Neural progenitor cell (in vitro differentiated cells): ENCODE measurements at regions not wholly inside any gene's neighbourhood (a gene's known extent, or its start where the extent isn't known, plus 50 kb on each side); places are given as distances from the start of the nearest gene placed in this dataset.

ENCODE experiments used
- DNase-seq: peaks from one replicate; pipeline ENCODE4 v3.0.0-alpha.2; 2016; ENCODE audit warnings: low spot score
- H2AFZ ChIP-seq: fragments of 200-600 bp; sonication (generic); replicated peaks from 2 replicates; pipeline ENCODE4 v1.6.1; 2016; ENCODE audit warnings: antibody characterized with exemption
- H3F3A ChIP-seq: fragments of 200-600 bp; sonication (generic); 2 replicates; pipeline ENCODE4 v1.6.1; 2016; ENCODE audit warnings: antibody characterized with exemption, low read depth
- H3K27ac ChIP-seq: fragments of 200-600 bp; sonication (generic); 2 replicates; pipeline ENCODE4 v1.5.1; 2016; ENCODE audit warnings: mild to moderate bottlenecking
- H3K27me3 ChIP-seq: fragments of 200-600 bp; sonication (generic); 2 replicates; pipeline ENCODE4 v1.6.1; 2016; ENCODE audit warnings: mild to moderate bottlenecking, moderate library complexity
- H3K36me3 ChIP-seq: fragments of 200-600 bp; sonication (generic); 2 replicates; pipeline ENCODE4 v1.5.1; 2016
- H3K4me1 ChIP-seq: fragments of 200-600 bp; sonication (generic); 2 replicates; pipeline ENCODE4 v1.6.1; 2016; ENCODE audit warnings: mixed run types
- H3K4me2 ChIP-seq: fragments of 200-600 bp; sonication (generic); 2 replicates; pipeline ENCODE4 v1.6.1; 2016
- H3K4me3 ChIP-seq: fragments of 200-600 bp; sonication (generic); 2 replicates; pipeline ENCODE4 v1.5.1; 2016
- H3K79me2 ChIP-seq: fragments of 200-600 bp; sonication (generic); 2 replicates; pipeline ENCODE4 v1.6.1; 2016; ENCODE audit warnings: low read depth
- H3K9ac ChIP-seq: fragments of 200-600 bp; sonication (generic); 2 replicates; pipeline ENCODE4 v1.6.1; 2016
- H3K9me3 ChIP-seq: fragments of 200-600 bp; sonication (generic); 2 replicates; pipeline ENCODE4 v1.5.1; 2016; ENCODE audit warnings: low read depth
- H4K20me1 ChIP-seq: fragments of 200-600 bp; sonication (generic); 2 replicates; pipeline ENCODE4 v1.6.1; 2016; ENCODE audit warnings: low read depth
- H3K27ac Mint-ChIP-seq: 3 replicates; pipeline ENCODE4 v1.8.0; 2021; ENCODE audit warnings: mixed read lengths
- H3K27me3 Mint-ChIP-seq: 2 replicates; pipeline ENCODE4 v1.8.0; 2022; ENCODE audit warnings: low read depth, mild to moderate bottlenecking, inconsistent platforms, moderate library complexity, mixed read lengths; ENCODE audit not compliant: insufficient read depth
- H3K36me3 Mint-ChIP-seq: 3 replicates; pipeline ENCODE4 v1.8.0; 2021; ENCODE audit warnings: mixed read lengths
- H3K4me1 Mint-ChIP-seq: 3 replicates; pipeline ENCODE4 v1.8.0; 2021; ENCODE audit warnings: mixed read lengths
- H3K4me3 Mint-ChIP-seq: 3 replicates; pipeline ENCODE4 v1.8.0; 2021; ENCODE audit warnings: mild to moderate bottlenecking, moderate library complexity, mixed read lengths
- H3K9me3 Mint-ChIP-seq: 3 replicates; pipeline ENCODE4 v1.8.0; 2020; ENCODE audit warnings: mixed read lengths
- EZH2 ChIP-seq: fragments of 200-600 bp; sonication (generic); IDR thresholded peaks from 2 replicates; pipeline ENCODE4 v1.6.1; 2017; ENCODE audit warnings: antibody characterized with exemption, mild to moderate bottlenecking, moderate library complexity
- EZH2phosphoT487 ChIP-seq: fragments of 200-600 bp; sonication (generic); IDR thresholded peaks from 2 replicates; pipeline ENCODE4 v1.6.1; 2017; ENCODE audit warnings: antibody characterized with exemption
- TF ChIP-seq, protein P1 (sequence below): fragments of 200-600 bp; sonication (generic); IDR thresholded peaks from 2 replicates; pipeline ENCODE4 v1.5.1; 2017; ENCODE audit warnings: antibody characterized with exemption, mild to moderate bottlenecking

DNA sequence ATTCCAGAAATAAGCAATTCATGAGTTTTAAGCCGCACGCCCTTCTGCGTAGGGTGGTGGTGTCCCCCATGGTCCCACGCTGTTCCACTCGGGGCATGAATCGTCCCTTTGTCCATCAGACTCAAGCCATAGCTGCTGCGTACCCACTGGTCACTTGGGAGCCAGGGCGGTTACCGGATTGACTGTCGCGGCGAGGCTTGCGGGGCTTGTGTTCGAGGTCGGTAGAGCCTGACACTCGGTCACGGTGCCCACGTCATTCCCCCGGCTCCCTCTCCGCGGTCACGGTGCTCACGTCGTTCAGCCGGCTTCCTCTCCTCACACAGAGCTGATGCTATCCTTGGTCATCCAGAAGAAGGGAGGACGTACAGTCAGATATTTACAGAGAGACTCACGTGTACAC lies 1227.0 kb downstream of the BRD1 start:
- no peaks in the 10 kb centered on the region for H3F3A ChIP-seq
- H4K20me1 ChIP-seq: peaks cover 2% of the 10 kb centered on the region
- no peaks in the 10 kb centered on the region for H3K9me3 ChIP-seq
- no peak overlapping the region for H3K27ac ChIP-seq
- H3K4me1 ChIP-seq: no peaks in the 10 kb centered on the region
- H2AFZ ChIP-seq: no peak overlapping the region
- H3K4me3 Mint-ChIP-seq: no peak overlapping the region
- no peaks in the 10 kb centered on the region for H3K27me3 Mint-ChIP-seq
- DNase-seq: no peak
- no peak overlapping the region for H3K4me2 ChIP-seq
- no peak overlapping the region for H3K4me3 ChIP-seq
- TF ChIP-seq, protein P1, sequence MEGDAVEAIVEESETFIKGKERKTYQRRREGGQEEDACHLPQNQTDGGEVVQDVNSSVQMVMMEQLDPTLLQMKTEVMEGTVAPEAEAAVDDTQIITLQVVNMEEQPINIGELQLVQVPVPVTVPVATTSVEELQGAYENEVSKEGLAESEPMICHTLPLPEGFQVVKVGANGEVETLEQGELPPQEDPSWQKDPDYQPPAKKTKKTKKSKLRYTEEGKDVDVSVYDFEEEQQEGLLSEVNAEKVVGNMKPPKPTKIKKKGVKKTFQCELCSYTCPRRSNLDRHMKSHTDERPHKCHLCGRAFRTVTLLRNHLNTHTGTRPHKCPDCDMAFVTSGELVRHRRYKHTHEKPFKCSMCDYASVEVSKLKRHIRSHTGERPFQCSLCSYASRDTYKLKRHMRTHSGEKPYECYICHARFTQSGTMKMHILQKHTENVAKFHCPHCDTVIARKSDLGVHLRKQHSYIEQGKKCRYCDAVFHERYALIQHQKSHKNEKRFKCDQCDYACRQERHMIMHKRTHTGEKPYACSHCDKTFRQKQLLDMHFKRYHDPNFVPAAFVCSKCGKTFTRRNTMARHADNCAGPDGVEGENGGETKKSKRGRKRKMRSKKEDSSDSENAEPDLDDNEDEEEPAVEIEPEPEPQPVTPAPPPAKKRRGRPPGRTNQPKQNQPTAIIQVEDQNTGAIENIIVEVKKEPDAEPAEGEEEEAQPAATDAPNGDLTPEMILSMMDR: no peak
- TF ChIP-seq EZH2: no peak
- no peak for TF ChIP-seq EZH2phosphoT487
- H3K4me1 Mint-ChIP-seq: peaks cover 3% of the 10 kb centered on the region
- peak overlapping the region; percentile 10 for H3K27ac Mint-ChIP-seq
- no peaks in the 10 kb centered on the region for H3K36me3 ChIP-seq
- H3K9me3 Mint-ChIP-seq: no peaks in the 10 kb centered on the region
- peaks cover 16% of the 10 kb centered on the region for H3K36me3 Mint-ChIP-seq
- H3K27me3 ChIP-seq: no peaks in the 10 kb centered on the region
- no peak overlapping the region for H3K9ac ChIP-seq
- peaks cover 12% of the 10 kb centered on the region for H3K79me2 ChIP-seq

GRCh38 chr22:48600171-48600570 lies 1227.5 kb downstream of the BRD1 start:
- Mint-ChIP-seq H3K4me1 (peaks cover 6% of the 10 kb centered on the region), H3K9me3 (no peaks in the 10 kb centered on the region), H3K36me3 (peaks cover 15% of the 10 kb centered on the region), H3K27me3 (no peaks in the 10 kb centered on the region), H3K4me3 (no peak overlapping the region), H3K27ac (peak overlapping the region; percentile 17)
- peaks cover 10% of the 10 kb centered on the region for H3K79me2 ChIP-seq
- peaks cover 2% of the 10 kb centered on the region for H4K20me1 ChIP-seq
- no peak overlapping the region for H3K4me2 ChIP-seq
- no peak overlapping the region for H3K27ac ChIP-seq
- no peaks in the 10 kb centered on the region for H3K36me3 ChIP-seq
- no peak overlapping the region for H3K9ac ChIP-seq
- H3K27me3 ChIP-seq: no peaks in the 10 kb centered on the region
- H3K4me1 ChIP-seq: no peaks in the 10 kb centered on the region
- no peak for TF ChIP-seq EZH2phosphoT487
- TF ChIP-seq EZH2: no peak
- TF ChIP-seq, protein P1: no peak
- H3K4me3 ChIP-seq: no peak overlapping the region
- no peak for DNase-seq
- H3K9me3 ChIP-seq: no peaks in the 10 kb centered on the region
- H3F3A ChIP-seq: no peaks in the 10 kb centered on the region
- H2AFZ ChIP-seq: no peak overlapping the region

DNA sequence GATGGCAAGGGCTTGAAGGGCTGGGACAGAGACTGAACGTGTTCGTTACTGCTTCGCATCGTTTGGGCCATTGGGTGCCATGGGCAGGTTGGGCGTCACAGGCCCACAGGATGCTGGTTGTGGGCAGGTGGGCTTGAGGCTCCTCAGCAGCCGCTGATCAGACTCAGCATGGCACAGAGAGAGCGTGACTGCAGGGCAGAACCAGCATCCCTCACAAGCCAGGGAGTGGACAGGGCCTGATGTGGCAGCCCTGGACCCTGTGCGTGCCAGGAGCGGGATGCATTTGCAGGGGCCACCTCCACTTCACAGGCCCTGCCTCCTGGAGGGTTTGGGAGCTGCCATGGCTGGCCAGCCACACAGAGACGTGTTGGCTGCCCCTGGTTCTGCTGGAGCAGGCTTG lies 1228.3 kb downstream of the BRD1 start:
- Histone ChIP-seq H3K4me2 (no peak overlapping the region), H3F3A (no peaks in the 10 kb centered on the region), H3K9ac (no peak overlapping the region), H3K27ac (no peak overlapping the region), H3K79me2 (peaks cover 2% of the 10 kb centered on the region), H2AFZ (no peak overlapping the region), H3K9me3 (no peaks in the 10 kb centered on the region), H3K36me3 (no peaks in the 10 kb centered on the region), H4K20me1 (peaks cover 3% of the 10 kb centered on the region), H3K4me1 (no peaks in the 10 kb centered on the region), H3K4me3 (no peak overlapping the region), H3K27me3 (no peaks in the 10 kb centered on the region)
- Mint-ChIP-seq H3K36me3 (peaks cover 10% of the 10 kb centered on the region), H3K27me3 (no peaks in the 10 kb centered on the region), H3K27ac (no peak overlapping the region), H3K9me3 (no peaks in the 10 kb centered on the region), H3K4me3 (no peak overlapping the region), H3K4me1 (peaks cover 6% of the 10 kb centered on the region)
- no peak for TF ChIP-seq EZH2phosphoT487
- TF ChIP-seq, protein P1: no peak
- no peak for TF ChIP-seq EZH2
- no peak for DNase-seq
